OCI-LY3 (cell line): ENCODE measurements at regions not wholly inside any gene's neighbourhood (a gene's known extent, or its start where the extent isn't known, plus 50 kb on each side); places are given as distances from the start of the nearest gene placed in this dataset.

Experiments used
- EZH2phosphoT487 ChIP-seq: fragments of 200-600 bp; shearing (Covaris generic); IDR thresholded peaks from 2 replicates; pipeline ENCODE4 v1.6.1; 2018; ENCODE audit warnings: antibody characterized with exemption, mixed run types, low read depth
- TF ChIP-seq, protein P1 (sequence below): fragments of 200-600, 300-600 bp; sonication (generic); IDR thresholded peaks from 2 replicates; pipeline ENCODE4 v1.5.1; 2014; ENCODE audit warnings: antibody characterized with exemption, low read length, low read depth

- TF ChIP-seq, protein P1, sequence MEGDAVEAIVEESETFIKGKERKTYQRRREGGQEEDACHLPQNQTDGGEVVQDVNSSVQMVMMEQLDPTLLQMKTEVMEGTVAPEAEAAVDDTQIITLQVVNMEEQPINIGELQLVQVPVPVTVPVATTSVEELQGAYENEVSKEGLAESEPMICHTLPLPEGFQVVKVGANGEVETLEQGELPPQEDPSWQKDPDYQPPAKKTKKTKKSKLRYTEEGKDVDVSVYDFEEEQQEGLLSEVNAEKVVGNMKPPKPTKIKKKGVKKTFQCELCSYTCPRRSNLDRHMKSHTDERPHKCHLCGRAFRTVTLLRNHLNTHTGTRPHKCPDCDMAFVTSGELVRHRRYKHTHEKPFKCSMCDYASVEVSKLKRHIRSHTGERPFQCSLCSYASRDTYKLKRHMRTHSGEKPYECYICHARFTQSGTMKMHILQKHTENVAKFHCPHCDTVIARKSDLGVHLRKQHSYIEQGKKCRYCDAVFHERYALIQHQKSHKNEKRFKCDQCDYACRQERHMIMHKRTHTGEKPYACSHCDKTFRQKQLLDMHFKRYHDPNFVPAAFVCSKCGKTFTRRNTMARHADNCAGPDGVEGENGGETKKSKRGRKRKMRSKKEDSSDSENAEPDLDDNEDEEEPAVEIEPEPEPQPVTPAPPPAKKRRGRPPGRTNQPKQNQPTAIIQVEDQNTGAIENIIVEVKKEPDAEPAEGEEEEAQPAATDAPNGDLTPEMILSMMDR: no peak
- TF ChIP-seq EZH2phosphoT487: no peak
Measured at GRCh38 chr10:85402541-85402940, 964.1 kb downstream of the GRID1 start.
